ENCODE measurements at regions not wholly inside any gene's neighbourhood (a gene's known extent, or its start where the extent isn't known, plus 50 kb on each side); places are given as distances from the start of the nearest gene placed in this dataset.

- no peak for TF ChIP-seq POLR2A (IDR thresholded peaks at IDR 0.05)
- TF ChIP-seq CTCF (IDR thresholded peaks at IDR 0.05): no peak
- peaks cover 31% of the 10 kb centered on the region for H3K4me1 ChIP-seq
- peak overlapping the region in 1 of 2 donors; percentile 15 for H3K27ac ChIP-seq
- H3K9me3 ChIP-seq: no peaks in the 10 kb centered on the region
- DNase-seq: no peak
- H3K36me3 ChIP-seq (ENCODE audit: low read depth, missing control alignments): no peaks in the 10 kb centered on the region
- intact Hi-C loops (cut with DNase I; ENCODE audit: low total_unique reads): no loop called here
- no peak overlapping the region for H3K4me3 ChIP-seq
- WGBS, 2 donors: 82 to 86% methylated on average over 4 of the region's 4 CpGs
- H3K27me3 ChIP-seq: no peaks in the 10 kb centered on the region
Measured at GRCh38 chr2:176813156-176813555, 399.4 kb upstream of the HNRNPA3 start.

GRCh38 chr2:176813621-176814049 lies 399.0 kb upstream of the HNRNPA3 start:
- DNase-seq: no peak
- no peaks in the 10 kb centered on the region for H3K36me3 ChIP-seq (ENCODE audit: low read depth, missing control alignments)
- 30 to 41% methylated on average over 2 of the region's 2 CpGs for whole genome bisulfite sequencing, 2 donors

GRCh38 chr2:176814274-176814673 lies 398.3 kb upstream of the HNRNPA3 start:
- Histone ChIP-seq H3K27me3 (no peaks in the 10 kb centered on the region), H3K27ac (no peak overlapping the region), H3K4me1 (peaks cover 31% of the 10 kb centered on the region), H3K4me3 (no peak overlapping the region), H3K36me3 (ENCODE audit: low read depth, missing control alignments) (no peaks in the 10 kb centered on the region), H3K9me3 (no peaks in the 10 kb centered on the region)
- intact Hi-C loops (cut with DNase I; ENCODE audit: low total_unique reads): no loop called here
- DNase-seq: no peak
- TF ChIP-seq CTCF (IDR thresholded peaks at IDR 0.05) (no peak), POLR2A (IDR thresholded peaks at IDR 0.05) (no peak)
- WGBS, 2 donors: 20 to 39% methylated on average over 1 of the region's 1 CpG

More at GRCh38 chr2:176813621-176814049, 399.0 kb upstream of the HNRNPA3 start:
- intact Hi-C loops (cut with DNase I; ENCODE audit: low total_unique reads): no loop called here
- H3K4me1 ChIP-seq: peaks cover 31% of the 10 kb centered on the region
- no peak for TF ChIP-seq CTCF (IDR thresholded peaks at IDR 0.05)
- no peaks in the 10 kb centered on the region for H3K27me3 ChIP-seq
- H3K9me3 ChIP-seq: no peaks in the 10 kb centered on the region
- H3K27ac ChIP-seq: peak overlapping the region in 1 of 2 donors; percentile 15
- no peak overlapping the region for H3K4me3 ChIP-seq

- no peak for DNase-seq
- 15 to 21% methylated on average over 2 of the region's 2 CpGs for WGBS, 2 donors
- H3K36me3 ChIP-seq (ENCODE audit: low read depth, missing control alignments): no peaks in the 10 kb centered on the region
- no peak overlapping the region for H3K4me3 ChIP-seq
- intact Hi-C loops (cut with DNase I; ENCODE audit: low total_unique reads): no loop called here
- no peaks in the 10 kb centered on the region for H3K27me3 ChIP-seq
- H3K27ac ChIP-seq: no peak overlapping the region
- no peak for TF ChIP-seq POLR2A (IDR thresholded peaks at IDR 0.05)
- TF ChIP-seq CTCF (IDR thresholded peaks at IDR 0.05): peak; percentile 20 to 71 (median 36)
- peaks cover 31% of the 10 kb centered on the region for H3K4me1 ChIP-seq
- no peaks in the 10 kb centered on the region for H3K9me3 ChIP-seq
Measured at GRCh38 chr2:176814740-176815367, 397.7 kb upstream of the HNRNPA3 start.

- no peaks in the 10 kb centered on the region for H3K36me3 ChIP-seq (ENCODE audit: low read depth, missing control alignments)
- no peak overlapping the region for H3K27ac ChIP-seq
- no peaks in the 10 kb centered on the region for H3K9me3 ChIP-seq
- DNase-seq: no peak
- H3K4me3 ChIP-seq: no peak overlapping the region
- H3K4me1 ChIP-seq: peaks cover 23% of the 10 kb centered on the region
- WGBS, 2 donors: 52 to 74% methylated on average over 7 of the region's 7 CpGs
- intact Hi-C loops (cut with DNase I; ENCODE audit: low total_unique reads): no loop called here
- TF ChIP-seq CTCF (IDR thresholded peaks at IDR 0.05) (no peak), POLR2A (IDR thresholded peaks at IDR 0.05) (no peak)
- H3K27me3 ChIP-seq: no peaks in the 10 kb centered on the region
Measured at GRCh38 chr2:176817061-176817565, 395.5 kb upstream of the HNRNPA3 start.
